CD4-positive, alpha-beta T cell treated with Interleukin-15 for 1 hour (primary cell): ENCODE measurements at regions not wholly inside any gene's neighbourhood (a gene's known extent, or its start where the extent isn't known, plus 50 kb on each side); places are given as distances from the start of the nearest gene placed in this dataset.

Experiments used
- DNase-seq: peaks from one replicate; pipeline ENCODE4 v3.0.0-alpha.2; 2020

DNA sequence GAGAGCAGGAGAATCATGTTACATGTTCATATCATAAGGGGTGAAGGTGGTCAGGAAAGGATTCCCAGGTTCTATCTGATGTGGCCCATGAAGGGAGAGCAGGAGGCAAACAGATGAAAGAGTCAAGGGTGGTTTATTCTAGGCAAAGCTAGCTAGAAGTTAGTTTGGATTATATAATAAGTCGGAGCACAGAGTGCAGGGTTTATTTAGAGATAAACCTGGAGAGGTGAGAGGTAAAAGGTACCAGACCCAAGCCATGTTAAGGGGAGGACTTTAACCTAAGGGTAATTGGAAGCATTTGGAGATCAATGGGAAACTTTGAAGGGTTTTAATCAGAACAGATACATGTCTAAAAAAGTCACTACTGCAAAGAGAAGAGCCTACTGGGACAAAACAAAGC lies 69.2 kb upstream of the LRATD1 start:
- DNase-seq, result no peak

DNA sequence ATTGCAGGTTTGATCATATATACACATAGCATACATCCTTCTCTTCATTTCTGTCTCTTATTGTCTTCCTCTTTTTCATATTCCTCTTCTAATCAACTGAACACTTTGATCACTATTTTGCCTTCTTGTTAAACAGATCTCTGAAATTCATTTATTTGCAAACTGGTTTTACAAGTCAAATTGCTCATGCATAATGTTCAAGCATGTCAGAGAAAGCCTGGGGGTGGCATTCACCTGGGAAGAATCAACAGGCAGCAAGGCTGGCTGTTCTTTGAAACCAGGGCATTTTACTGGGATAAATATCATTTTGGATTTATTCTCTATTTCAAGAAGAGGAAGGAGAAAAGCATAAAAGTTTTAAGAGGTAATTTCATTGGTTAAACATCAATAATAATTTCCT lies 66.9 kb upstream of the LRATD1 start:
- DNase-seq, result no peak

DNA sequence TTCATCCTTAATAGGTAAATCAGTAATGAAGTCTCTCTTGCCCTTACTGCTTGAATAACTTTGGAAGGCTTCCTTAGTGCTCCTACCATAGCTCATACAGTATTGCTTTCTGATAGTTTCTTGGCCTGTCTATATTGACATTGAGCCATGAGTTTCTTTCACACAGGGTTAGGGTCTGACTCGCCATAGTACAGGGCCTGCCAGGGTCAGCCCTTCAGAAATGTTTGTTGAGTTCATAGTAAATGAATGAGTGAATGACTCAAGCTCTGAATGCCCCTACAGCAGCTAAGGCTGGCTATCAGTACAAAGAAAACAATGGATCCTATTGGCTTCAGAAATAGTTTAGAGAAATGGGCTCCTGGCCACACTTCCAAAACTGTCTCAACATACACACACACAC lies 65.0 kb upstream of the LRATD1 start:
- DNase-seq, result no peak

DNA sequence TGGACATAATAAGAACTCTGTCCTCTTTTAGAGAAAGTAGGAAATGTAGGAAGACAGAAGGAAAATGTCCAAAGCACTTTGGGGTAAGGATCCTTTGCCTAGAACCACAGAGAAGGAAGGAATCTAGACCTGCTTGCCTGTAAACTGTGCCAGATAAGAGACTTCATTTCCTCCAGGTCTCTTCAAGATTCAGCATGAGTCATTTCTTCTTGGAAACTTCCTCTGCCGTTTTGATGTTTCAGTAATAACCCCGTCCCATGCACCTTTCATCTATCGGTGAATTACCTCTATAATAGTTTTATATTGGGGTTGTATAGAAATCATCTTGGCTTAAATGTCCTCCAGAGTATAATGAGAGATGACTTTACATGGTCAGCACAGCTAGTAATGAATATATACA lies 63.2 kb upstream of the LRATD1 start:
- no peak for DNase-seq

DNA sequence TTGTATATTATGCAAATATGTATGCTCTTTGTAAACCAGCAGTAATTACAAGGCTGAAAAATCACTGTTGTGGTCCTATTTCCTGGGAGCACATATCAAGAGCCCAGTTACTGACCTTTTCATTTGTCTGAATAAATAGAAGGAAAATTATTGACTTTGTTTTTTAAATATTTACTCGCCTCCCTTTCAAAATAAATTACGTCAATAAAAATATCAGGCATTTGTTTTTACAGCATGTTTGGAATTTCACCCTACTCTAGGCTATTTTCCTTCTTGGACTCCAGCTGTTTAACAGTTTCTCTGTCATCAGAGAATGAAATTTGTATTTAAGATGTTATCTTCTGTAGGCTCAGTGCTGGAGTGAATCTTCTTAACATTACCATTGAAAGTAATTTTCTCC lies 59.9 kb upstream of the LRATD1 start:
- no peak for DNase-seq

DNA sequence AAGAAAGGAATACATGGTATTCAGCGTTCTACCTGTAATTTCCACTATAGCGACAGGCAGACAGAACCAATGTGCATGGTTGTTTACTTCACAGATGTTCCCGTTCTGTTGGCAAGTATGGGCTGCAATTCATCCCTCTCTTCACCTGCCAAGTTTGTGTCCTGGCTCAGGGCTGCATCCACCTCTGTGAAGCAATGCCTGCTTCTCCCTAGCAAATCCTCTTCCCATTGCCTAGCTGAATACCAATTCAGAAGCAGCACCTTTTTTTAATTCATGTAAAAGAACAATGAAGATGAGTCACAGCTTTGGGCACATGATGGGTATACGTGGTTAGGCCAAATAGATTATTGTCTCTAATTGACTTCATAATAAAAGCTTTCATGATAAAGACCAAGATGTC lies 54.7 kb upstream of the LRATD1 start:
- no peak for DNase-seq
